ENCODE measurements at regions not wholly inside any gene's neighbourhood (a gene's known extent, or its start where the extent isn't known, plus 50 kb on each side); places are given as distances from the start of the nearest gene placed in this dataset.

- Histone ChIP-seq H3K36me3 (ENCODE audit: insufficient read depth, low read length) (no peaks in the 10 kb centered on the region), H3K27me3 (ENCODE audit: insufficient read depth, low read length, poor library complexity, severe bottlenecking) (no peaks in the 10 kb centered on the region), H3K4me2 (ENCODE audit: low read depth, low read length, poor library complexity, severe bottlenecking) (no peak overlapping the region), H3F3A (ENCODE audit: low read depth) (no peaks in the 10 kb centered on the region), H3K9me3 (ENCODE audit: insufficient read depth, low read depth, low read length) (no peaks in the 10 kb centered on the region), H3K9ac (ENCODE audit: low read depth, low read length, poor library complexity, severe bottlenecking) (no peak overlapping the region), H4K20me1 (ENCODE audit: insufficient read depth, low read length, poor library complexity, severe bottlenecking) (no peaks in the 10 kb centered on the region), H3K4me1 (ENCODE audit: insufficient read depth, low read length, poor library complexity, severe bottlenecking) (peaks cover 32% of the 10 kb centered on the region), H3K9me2 (replicated peaks; ENCODE audit: low read depth, low read length) (no peaks in the 10 kb centered on the region), H2AFZ (ENCODE audit: low read length) (no peak overlapping the region), H3K4me3 (ENCODE audit: low read length, poor library complexity, severe bottlenecking) (no peak overlapping the region), H3K79me2 (ENCODE audit: insufficient read depth, low read length) (no peaks in the 10 kb centered on the region)
- no peak for TF ChIP-seq CTCF (conservative IDR thresholded peaks at IDR 0.05; ENCODE audit: low read length)
- no peak for TF ChIP-seq EZH2phosphoT487 (IDR thresholded peaks at IDR 0.05; ENCODE audit: borderline replicate concordance)
Observed at GRCh38 chr6:44036699-44037101, 90.6 kb downstream of the MRPL14 start.

- H3K9ac ChIP-seq (ENCODE audit: low read depth, low read length, poor library complexity, severe bottlenecking): no peak overlapping the region
- H4K20me1 ChIP-seq (ENCODE audit: insufficient read depth, low read length, poor library complexity, severe bottlenecking): no peaks in the 10 kb centered on the region
- H3K4me3 ChIP-seq (ENCODE audit: low read length, poor library complexity, severe bottlenecking): no peak overlapping the region
- no peaks in the 10 kb centered on the region for H3K27me3 ChIP-seq (ENCODE audit: insufficient read depth, low read length, poor library complexity, severe bottlenecking)
- H3K4me2 ChIP-seq (ENCODE audit: low read depth, low read length, poor library complexity, severe bottlenecking): no peak overlapping the region
- H3K9me2 ChIP-seq (replicated peaks; ENCODE audit: low read depth, low read length): no peaks in the 10 kb centered on the region
- peaks cover 27% of the 10 kb centered on the region for H3K4me1 ChIP-seq (ENCODE audit: insufficient read depth, low read length, poor library complexity, severe bottlenecking)
- TF ChIP-seq EZH2phosphoT487 (IDR thresholded peaks at IDR 0.05; ENCODE audit: borderline replicate concordance) (no peak), CTCF (conservative IDR thresholded peaks at IDR 0.05; ENCODE audit: low read length) (no peak)
- no peaks in the 10 kb centered on the region for H3F3A ChIP-seq (ENCODE audit: low read depth)
- H3K9me3 ChIP-seq (ENCODE audit: insufficient read depth, low read depth, low read length): no peaks in the 10 kb centered on the region
- H3K79me2 ChIP-seq (ENCODE audit: insufficient read depth, low read length): no peaks in the 10 kb centered on the region
- no peaks in the 10 kb centered on the region for H3K36me3 ChIP-seq (ENCODE audit: insufficient read depth, low read length)
- no peak overlapping the region for H2AFZ ChIP-seq (ENCODE audit: low read length)
Observed at GRCh38 chr6:44036196-44036595, 91.1 kb downstream of the MRPL14 start.

- Histone ChIP-seq H3K4me3 (ENCODE audit: low read length, poor library complexity, severe bottlenecking) (no peak overlapping the region), H3K36me3 (ENCODE audit: insufficient read depth, low read length) (no peaks in the 10 kb centered on the region), H3K9me3 (ENCODE audit: insufficient read depth, low read depth, low read length) (no peaks in the 10 kb centered on the region), H3K4me1 (ENCODE audit: insufficient read depth, low read length, poor library complexity, severe bottlenecking) (peaks cover 23% of the 10 kb centered on the region), H3K9me2 (replicated peaks; ENCODE audit: low read depth, low read length) (no peaks in the 10 kb centered on the region), H3K79me2 (ENCODE audit: insufficient read depth, low read length) (no peaks in the 10 kb centered on the region), H4K20me1 (ENCODE audit: insufficient read depth, low read length, poor library complexity, severe bottlenecking) (no peaks in the 10 kb centered on the region), H3K27me3 (ENCODE audit: insufficient read depth, low read length, poor library complexity, severe bottlenecking) (no peaks in the 10 kb centered on the region), H3F3A (ENCODE audit: low read depth) (no peaks in the 10 kb centered on the region), H3K9ac (ENCODE audit: low read depth, low read length, poor library complexity, severe bottlenecking) (no peak overlapping the region), H3K4me2 (ENCODE audit: low read depth, low read length, poor library complexity, severe bottlenecking) (peak overlapping the region; percentile 2), H2AFZ (ENCODE audit: low read length) (no peak overlapping the region)
- TF ChIP-seq EZH2phosphoT487 (IDR thresholded peaks at IDR 0.05; ENCODE audit: borderline replicate concordance) (no peak), CTCF (conservative IDR thresholded peaks at IDR 0.05; ENCODE audit: low read length) (no peak)
Observed at GRCh38 chr6:44035621-44036020, 91.6 kb downstream of the MRPL14 start.
